ENCODE measurements at regions not wholly inside any gene's neighbourhood (a gene's known extent, or its start where the extent isn't known, plus 50 kb on each side); places are given as distances from the start of the nearest gene placed in this dataset.

DNA sequence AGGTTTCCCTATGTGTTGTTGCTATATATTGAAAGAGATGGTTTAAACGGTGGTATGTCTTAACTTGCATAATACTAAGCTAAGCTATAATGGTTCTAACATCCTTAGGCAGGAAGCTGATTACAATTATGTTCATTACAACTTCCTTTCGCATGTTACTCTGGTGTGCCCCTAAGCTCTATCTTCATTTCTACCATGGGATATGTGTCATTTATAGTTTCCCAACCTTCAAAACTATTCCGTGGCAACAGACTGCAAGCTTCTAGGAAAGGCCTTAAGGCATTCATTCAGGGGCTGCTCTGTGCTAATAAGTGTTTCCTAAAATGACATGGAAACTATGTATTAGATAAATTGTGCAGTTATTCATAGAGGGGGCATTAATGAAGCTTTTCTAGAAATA lies 294.6 kb downstream of the GXYLT1 start:
- FAIRE-seq (no peak), DNase-seq (ENCODE audit: insufficient read length, low spot score) (no peak)
- TF ChIP-seq POLR2A (IDR thresholded peaks at IDR 0.05; ENCODE audit: low read depth, low read length) = no peak

- DNase-seq (ENCODE audit: insufficient read length, low spot score) (no peak), FAIRE-seq (no peak)
- TF ChIP-seq POLR2A (IDR thresholded peaks at IDR 0.05; ENCODE audit: low read depth, low read length) = no peak
These were observed 298.0 kb downstream of the GXYLT1 start for GRCh38 chr12:41846718-41847117.

- DNase-seq (ENCODE audit: insufficient read length, low spot score) = no peak
- no peak for FAIRE-seq
- no peak for TF ChIP-seq POLR2A (IDR thresholded peaks at IDR 0.05; ENCODE audit: low read depth, low read length)
These were observed 308.3 kb downstream of the GXYLT1 start for GRCh38 chr12:41836416-41836815.

GRCh38 chr12:41835556-41835955 lies 309.1 kb downstream of the GXYLT1 start:
- FAIRE-seq (no peak), DNase-seq (ENCODE audit: insufficient read length, low spot score) (no peak)
- no peak for TF ChIP-seq POLR2A (IDR thresholded peaks at IDR 0.05; ENCODE audit: low read depth, low read length)

GRCh38 chr12:41819948-41820347 lies 324.7 kb downstream of the GXYLT1 start:
- TF ChIP-seq POLR2A (IDR thresholded peaks at IDR 0.05; ENCODE audit: low read depth, low read length) = no peak
- FAIRE-seq (no peak), DNase-seq (ENCODE audit: insufficient read length, low spot score) (no peak)

GRCh38 chr12:41804026-41804425 lies 340.6 kb downstream of the GXYLT1 start:
- no peak for TF ChIP-seq POLR2A (IDR thresholded peaks at IDR 0.05; ENCODE audit: low read depth, low read length)
- DNase-seq (ENCODE audit: insufficient read length, low spot score) = no peak
- no peak for FAIRE-seq

GRCh38 chr12:41802803-41803202 lies 341.9 kb downstream of the GXYLT1 start:
- FAIRE-seq = no peak

GRCh38 chr12:41801261-41801660 lies 343.4 kb downstream of the GXYLT1 start:
- TF ChIP-seq POLR2A (IDR thresholded peaks at IDR 0.05; ENCODE audit: low read depth, low read length) = no peak
- DNase-seq (ENCODE audit: insufficient read length, low spot score) = no peak
- FAIRE-seq = no peak

More at GRCh38 chr12:41802803-41803202, 341.9 kb downstream of the GXYLT1 start:
- no peak for TF ChIP-seq POLR2A (IDR thresholded peaks at IDR 0.05; ENCODE audit: low read depth, low read length)
- no peak for DNase-seq (ENCODE audit: insufficient read length, low spot score)

GRCh38 chr12:41799671-41800070 lies 345.0 kb downstream of the GXYLT1 start:
- FAIRE-seq (no peak), DNase-seq (ENCODE audit: insufficient read length, low spot score) (no peak)
- TF ChIP-seq POLR2A (IDR thresholded peaks at IDR 0.05; ENCODE audit: low read depth, low read length) = no peak

DNA sequence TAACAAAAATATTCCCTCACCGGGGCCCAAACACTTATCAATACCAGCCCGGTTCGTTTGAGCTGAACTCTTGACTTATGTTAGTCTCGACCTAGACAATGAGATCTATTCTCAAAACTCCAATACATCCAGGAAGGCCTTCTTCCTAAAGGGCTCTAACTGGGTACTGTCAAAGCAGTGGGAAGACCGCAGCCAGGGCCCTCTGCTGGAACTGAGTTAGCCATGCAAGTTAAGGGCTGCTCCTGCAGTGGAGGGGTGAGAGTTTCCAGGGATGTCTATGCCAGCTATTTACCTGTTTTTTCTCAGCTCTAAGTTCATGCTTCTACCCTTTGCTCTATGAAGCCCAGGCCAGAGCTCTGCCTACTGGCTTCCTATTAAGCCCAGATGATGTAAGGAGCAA lies 348.8 kb downstream of the GXYLT1 start:
- FAIRE-seq (no peak), DNase-seq (ENCODE audit: insufficient read length, low spot score) (no peak)
- no peak for TF ChIP-seq POLR2A (IDR thresholded peaks at IDR 0.05; ENCODE audit: low read depth, low read length)

DNA sequence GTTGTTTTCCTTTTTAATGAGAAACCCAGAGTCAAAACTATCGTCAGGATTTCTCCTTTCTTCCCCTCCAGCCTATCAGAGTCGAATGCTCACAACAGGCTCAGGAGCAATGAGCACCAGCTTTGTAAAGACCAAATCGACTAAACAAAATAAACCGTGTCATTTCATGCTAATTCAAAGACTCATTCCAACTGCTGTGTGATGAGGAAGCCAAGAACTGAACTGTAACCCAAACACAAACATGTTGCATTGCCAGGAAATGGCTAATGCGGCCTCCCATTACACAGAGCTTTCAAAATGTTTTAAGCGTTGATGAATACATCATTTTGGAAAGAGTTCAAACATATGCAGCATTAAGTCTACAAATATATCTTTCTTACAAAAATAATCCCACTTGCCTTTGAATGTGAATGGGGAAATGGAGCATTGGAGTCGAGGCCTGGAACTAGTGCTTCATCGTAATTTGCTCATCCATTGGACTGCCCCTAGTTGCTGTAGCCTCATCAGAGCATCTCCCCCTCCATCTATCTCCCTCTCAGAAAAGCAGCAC lies 349.5 kb downstream of the GXYLT1 start:
- DNase-seq (ENCODE audit: insufficient read length, low spot score) (no peak), FAIRE-seq (no peak)
- no peak for TF ChIP-seq POLR2A (IDR thresholded peaks at IDR 0.05; ENCODE audit: low read depth, low read length)

DNA sequence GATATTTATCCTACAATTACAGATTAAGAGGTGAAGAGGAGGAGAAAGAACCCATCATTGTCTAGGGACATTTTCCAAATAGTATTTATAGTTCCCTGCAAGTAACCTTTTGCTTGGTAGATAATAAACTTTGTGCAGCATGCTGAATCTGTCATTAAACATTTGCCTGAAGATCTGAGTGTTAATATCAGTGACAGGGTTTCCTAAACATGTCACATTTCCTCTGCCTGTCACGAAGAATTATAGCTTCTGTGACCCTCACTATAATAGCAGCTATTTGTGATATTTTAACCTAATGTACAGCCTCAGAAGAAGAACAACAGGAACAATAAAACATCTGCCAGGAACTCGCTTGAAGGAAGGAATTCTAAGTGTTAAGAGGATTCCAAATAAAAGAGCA lies 350.3 kb downstream of the GXYLT1 start:
- DNase-seq (ENCODE audit: insufficient read length, low spot score) (no peak), FAIRE-seq (no peak)
- TF ChIP-seq POLR2A (IDR thresholded peaks at IDR 0.05; ENCODE audit: low read depth, low read length) = no peak

DNA sequence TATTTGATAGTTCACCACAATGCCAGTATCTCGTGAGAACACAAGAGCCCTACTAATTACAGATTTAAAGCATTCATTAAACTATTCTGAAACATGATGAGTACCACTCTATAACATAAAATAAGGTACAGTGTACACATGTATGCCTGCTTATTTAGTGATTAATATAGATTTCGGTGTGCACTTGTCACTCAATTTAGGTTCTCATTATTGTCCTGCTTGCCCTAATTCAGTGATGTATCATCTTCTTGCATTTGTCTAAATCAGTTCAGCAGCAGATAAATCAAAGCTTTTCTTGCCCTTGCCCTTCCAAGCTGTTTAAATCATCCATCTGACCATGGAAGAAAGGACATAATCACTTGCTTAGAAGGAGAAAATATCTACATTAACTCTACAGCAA lies 359.7 kb downstream of the GXYLT1 start:
- DNase-seq (ENCODE audit: insufficient read length, low spot score) (no peak), FAIRE-seq (no peak)
- TF ChIP-seq POLR2A (IDR thresholded peaks at IDR 0.05; ENCODE audit: low read depth, low read length) = no peak

DNA sequence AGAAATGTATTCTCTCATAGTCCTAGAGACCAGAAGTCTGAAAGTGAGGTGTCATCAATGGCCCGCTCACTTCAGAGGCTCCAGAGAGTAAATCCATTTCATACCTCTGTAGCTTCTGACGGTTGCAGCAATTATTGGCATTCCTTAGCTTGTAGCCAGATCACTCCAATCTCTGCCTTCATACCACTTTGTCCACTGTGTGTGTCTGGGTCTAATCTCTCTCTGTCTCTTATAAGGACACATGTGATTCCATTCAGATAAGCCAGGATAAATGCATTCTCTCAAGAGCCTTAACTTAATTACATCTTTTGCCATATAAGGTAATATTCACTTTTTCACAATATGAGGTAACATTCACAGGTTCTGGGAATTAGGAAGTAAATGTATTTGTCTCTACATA lies 365.7 kb downstream of the GXYLT1 start:
- FAIRE-seq = no peak

GRCh38 chr12:41777064-41777790 lies 367.4 kb downstream of the GXYLT1 start:
- no peak for TF ChIP-seq POLR2A (IDR thresholded peaks at IDR 0.05; ENCODE audit: low read depth, low read length)
- DNase-seq (ENCODE audit: insufficient read length, low spot score) (no peak), FAIRE-seq (no peak)

More for the DNA sequence above, 365.7 kb downstream of the GXYLT1 start:
- no peak for TF ChIP-seq POLR2A (IDR thresholded peaks at IDR 0.05; ENCODE audit: low read depth, low read length)
- DNase-seq (ENCODE audit: insufficient read length, low spot score) = no peak
